Putamen (tissue), 1 donor: ENCODE measurements at regions not wholly inside any gene's neighbourhood (a gene's known extent, or its start where the extent isn't known, plus 50 kb on each side); places are given as distances from the start of the nearest gene placed in this dataset.

ENCODE experiments used
- DNase-seq: peaks from one replicate; pipeline ENCODE4 v3.0.0-alpha.2; 2016; ENCODE audit warnings: low spot score

DNA sequence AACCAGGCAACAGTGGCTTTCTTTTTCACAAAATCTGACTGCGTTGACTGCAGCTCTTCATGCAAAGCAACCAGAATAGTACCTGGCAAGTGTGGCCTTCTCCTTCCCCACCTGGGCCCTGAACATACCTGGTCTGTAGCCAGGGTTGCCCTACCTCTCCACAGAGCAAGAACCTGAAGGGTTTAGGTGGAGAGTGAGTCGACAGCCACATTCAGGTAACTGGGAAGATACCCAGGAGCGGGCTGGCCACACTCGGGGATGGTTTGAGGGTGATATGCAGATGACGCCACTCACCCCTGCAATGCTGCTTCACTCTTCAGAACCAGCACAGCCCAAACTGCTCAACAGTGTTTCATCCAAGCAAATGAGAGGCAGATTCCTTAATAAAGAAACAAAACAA lies 117.3 kb downstream of the TTC32 start:
- DNase-seq, result no peak

DNA sequence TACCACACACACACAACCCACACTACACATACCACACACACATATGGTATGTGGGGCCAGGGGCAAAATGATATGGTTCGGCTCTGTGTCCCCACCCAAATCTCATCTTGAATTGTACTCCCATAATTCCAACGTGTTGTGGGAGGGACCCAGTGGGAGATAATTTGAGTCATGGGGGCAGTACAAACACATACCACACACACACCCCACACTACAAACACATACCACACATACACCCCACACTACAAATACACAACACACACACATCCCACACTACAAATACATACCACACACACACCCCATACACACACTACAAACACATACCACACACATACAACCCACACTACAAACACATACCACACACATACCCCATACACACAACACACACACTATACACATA lies 117.8 kb downstream of the TTC32 start:
- DNase-seq, result no peak

DNA sequence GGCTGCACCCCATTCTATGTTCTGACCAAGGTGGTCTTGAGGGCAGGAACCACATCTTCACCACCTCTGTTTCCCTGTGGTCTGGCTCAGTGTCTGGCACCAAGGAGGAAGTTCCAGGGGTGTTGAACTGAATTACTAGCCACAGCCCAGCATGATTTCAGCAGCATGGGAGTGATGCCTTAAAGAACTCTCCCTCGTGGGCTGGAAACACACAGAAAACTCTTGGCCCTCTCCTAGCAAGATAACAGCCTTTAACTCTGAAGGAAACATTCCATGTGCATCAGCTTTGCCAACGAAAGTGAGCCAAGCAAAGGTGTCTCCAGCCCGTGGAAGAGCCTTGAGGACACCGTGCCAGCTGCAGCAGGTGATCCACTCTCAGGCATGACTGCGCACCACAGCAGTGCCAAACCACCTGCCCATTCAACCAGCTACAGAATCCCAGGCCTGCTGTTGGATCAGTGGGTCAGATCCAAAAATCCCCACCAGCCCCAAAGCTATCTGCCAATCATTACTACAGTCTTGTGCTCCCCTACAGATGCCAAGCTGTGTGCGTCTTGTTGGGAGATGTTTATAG lies 124.8 kb downstream of the TTC32 start:
- DNase-seq, result no peak

DNA sequence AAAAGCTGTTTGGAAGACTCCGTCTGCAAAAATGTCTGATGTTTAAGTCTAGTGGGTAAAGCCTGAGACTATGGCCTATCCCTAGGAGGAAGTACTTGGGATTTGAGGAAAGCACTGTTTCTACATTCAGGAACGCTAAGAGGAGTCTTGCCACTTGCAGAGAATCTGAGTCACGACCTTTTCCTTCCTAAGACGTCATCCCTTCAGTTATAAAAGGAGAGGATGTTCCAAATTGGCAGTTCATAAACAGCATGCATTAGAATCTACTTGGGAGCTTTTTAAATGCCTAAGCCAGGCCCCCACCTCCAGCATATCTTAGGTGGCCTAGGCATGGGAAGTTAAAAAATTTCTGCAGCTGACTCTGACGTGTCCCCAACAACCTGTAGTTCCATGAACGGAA lies 125.9 kb downstream of the TTC32 start:
- no peak for DNase-seq

DNA sequence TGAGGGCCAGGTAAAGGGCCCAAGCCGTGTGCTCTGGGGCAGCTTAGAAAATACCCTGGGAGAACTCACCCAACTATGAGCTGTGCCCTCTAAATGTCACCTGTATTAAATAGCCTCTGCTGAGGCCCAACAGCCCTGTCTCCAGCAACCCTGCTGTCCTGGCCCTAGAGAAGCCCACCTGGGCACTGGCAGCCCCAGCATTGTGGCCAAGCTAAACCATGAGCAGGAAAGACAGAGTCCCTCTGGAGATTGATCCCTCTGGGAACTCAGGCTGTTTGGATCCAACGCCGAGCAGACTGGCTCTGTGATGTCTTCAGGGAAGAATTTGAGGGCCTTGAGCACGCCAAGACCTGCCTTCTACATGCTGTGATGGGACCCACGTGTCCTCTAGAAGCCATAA lies 126.5 kb downstream of the TTC32 start:
- no peak for DNase-seq

DNA sequence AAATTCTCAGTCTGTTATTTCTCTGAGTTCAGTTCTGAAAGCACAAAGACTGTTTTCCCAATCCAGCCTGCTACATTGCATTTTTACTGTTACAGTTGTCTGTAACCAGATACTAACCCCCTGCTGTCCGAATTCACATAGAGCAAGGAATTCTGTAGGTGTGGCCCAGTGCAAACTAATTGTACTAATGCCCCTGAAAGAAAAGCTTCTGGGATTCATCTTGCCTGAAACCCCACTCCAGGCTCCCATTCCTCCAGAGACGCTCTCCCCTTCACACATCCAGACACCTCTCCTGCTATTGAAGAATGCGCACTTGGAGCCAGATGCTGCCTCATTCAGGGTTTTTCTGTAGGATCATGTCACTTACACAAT lies 127.0 kb downstream of the TTC32 start:
- DNase-seq, result no peak

DNA sequence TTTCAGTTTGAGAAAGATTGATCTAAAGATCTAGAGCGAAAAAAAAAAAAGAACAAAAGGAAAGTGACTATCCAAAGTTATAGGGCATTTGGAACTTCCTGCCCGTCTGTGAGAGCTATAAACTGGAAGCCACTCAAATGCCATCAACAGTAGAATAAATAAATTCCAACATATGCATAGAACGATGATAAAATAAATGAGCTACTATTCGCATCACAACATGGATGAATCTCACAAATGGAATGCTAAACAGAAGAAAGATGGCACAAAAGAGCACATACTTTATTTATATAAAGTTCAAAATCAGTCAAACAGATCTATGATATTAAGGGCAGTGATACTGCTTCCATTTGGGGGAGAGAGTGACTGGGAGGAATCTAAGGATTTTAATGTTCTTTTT lies 128.8 kb downstream of the TTC32 start:
- no peak for DNase-seq

DNA sequence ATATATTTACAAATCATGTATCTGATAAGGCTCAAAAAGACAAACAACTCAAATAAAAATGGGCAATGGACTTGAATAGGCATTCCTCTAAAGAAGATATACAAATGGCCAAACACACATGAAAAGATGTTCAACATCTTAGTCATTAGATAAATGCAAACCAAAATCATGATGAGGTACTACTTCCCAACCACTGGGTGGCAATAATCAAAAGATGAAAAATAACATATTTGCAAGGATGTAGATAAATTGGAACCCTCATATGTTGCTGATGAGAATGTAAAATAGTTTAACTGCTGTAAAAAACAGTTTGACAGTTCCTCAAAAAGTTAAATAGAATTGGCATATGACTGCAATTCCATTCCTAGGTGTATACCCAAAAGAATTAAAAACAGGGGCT lies 132.3 kb downstream of the TTC32 start:
- no peak for DNase-seq

DNA sequence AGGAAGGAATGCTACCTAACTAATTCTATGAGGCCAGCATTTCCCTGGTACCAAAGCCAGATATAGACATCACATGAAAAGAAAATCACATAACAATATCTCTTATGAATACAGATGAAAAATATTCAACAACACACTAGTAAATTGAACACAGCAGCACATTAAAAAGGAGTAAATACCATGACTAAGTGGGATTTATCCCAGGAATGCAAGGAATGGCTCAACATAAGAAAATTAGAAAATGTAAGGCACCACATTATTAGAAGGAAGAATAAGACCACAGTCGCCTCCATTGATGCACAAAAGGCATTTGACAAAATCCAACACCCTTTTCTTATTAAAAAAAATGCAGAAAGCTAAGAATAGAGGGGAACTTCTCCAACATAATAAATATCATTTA lies 133.9 kb downstream of the TTC32 start:
- no peak for DNase-seq

DNA sequence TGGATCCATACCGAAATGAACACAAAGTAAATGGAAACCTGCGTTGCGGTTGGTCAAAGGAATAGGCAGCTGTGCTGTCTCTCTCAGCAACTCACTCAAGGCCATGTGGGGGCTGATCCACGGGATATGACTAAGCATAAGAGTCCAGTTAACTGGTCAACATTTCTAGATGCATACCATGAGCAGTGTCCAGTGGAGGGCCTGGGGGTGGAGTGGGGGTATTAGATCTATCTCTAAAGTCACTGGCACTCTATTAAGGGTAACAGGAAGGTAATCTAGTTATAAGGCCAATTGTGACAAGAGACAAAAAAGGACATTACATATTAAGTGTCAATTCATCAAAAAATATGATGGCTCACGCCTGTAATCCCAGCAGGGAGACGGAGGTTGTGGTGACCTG lies 136.8 kb downstream of the TTC32 start:
- DNase-seq, result no peak

DNA sequence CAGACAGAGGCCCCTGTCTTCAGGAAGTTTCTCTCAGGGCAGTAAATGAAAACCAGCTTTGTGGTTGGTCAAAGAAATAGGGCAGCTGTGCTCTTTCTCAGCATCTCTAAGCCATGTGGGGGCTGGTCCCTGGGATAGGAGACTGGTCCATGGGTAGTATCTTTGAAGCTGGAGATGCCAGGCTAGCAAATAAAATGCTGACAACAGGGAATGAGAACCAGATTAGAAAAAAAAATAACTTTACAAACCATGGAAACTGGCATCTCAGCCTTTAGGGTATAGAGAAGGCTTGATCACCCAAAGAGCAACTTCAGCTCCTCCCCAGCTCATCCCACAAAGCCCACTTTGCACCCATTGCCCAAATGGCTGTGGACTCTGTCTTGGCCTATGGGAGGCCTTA lies 138.1 kb downstream of the TTC32 start:
- no peak for DNase-seq

DNA sequence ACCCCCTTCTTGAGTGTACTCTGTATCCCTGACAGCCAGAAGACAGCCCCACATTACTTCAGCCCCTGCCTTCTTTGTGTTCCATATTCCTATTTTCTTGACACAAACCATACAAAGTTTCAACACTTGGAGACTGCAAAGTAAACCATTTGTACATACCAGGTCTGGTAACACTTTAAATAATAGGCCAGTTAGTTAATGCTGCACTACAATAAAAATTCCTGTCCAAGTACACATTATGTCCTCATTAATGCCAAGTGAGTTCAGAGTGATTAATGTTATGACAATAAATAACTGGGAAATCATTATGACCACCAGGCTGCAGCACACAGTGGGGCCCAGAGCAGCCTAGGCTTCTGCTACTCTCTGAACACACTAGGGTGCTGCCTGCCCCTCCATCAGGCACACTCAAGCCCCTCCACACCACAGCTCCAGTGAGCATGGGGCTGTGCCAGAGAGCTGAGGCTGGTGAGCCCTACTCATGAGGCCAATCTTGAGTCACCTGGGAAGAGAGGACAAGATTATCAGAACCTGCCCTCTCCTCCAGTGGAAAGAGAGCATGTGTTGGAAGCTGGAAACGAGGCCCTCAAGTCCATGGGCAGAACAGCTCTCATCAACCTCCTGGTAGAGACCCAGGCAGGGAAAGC lies 138.7 kb downstream of the TTC32 start:
- no peak for DNase-seq

DNA sequence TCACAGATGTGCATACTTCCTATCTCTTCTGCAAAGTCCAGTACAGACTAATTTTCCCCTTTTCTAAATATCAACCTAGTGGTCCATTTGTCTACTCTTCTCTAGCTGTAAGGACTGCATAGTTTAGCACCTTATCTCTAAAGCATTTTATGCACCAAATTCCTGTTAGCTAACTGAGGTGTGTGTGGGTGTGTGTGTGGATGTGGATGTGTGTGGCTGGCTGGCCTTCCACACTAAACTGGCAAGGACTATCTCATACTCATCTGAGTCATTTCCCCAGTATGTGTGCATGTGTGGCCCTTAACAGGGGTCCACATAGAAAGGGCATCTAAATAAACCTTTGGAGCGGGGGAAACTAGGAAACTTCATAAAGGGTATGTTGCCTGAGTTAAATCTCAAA lies 139.6 kb downstream of the TTC32 start:
- DNase-seq, result no peak

DNA sequence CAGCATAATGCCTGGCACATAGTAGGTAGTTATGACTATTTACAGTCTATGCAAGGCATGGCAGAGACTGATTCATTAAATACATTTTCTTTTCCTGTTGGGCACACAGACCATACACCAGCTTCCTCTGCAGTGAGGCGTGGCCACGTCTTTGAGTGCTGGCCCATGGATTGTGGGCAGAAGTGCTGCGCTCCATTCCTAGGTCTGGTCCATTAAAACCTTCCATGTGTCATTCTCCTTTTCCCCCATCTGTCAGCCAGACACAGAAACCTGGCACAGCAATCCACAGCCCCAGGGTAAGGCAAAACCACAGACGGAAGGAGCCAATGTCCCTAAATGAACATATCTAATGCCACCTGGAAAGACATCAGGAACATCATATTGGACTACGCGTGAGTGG lies 141.9 kb downstream of the TTC32 start:
- DNase-seq, result no peak

DNA sequence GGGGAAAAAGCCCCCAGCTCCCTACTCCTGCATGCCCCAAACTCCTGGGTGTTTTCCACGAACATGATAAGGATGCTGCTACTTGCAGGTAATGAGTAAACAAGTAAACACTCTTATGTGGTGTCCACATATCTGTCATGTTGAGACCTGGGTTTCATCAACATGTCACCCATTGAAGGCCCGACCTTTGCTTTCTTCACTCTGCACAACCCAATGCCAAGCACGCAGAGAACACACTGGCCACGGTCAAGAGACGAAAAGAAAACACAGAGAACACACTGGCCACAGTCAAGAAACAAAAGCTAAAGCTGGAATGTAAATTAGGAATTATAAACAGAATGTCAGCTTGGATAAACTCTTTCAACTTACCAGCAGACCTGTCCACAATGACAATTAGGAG lies 143.1 kb downstream of the TTC32 start:
- no peak for DNase-seq

DNA sequence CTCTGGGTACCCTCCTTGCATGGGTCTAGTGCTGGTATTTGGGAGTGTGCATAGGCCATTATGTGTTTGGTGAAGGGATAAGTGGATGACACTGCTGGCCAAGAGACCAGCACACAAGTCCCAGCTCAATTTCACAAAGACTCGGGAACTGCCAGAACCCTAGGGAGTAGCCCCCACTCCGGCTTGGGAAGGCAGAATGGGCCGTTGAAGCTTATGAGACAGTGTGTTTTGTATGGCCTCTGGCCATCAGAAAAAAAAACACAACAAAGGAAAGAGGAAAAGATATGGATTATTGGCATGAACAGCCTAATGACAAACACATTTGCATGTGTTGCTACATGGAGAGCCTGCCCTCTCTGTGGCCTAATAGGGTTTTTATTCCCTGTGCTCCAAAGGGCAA lies 144.2 kb downstream of the TTC32 start:
- DNase-seq, result no peak

DNA sequence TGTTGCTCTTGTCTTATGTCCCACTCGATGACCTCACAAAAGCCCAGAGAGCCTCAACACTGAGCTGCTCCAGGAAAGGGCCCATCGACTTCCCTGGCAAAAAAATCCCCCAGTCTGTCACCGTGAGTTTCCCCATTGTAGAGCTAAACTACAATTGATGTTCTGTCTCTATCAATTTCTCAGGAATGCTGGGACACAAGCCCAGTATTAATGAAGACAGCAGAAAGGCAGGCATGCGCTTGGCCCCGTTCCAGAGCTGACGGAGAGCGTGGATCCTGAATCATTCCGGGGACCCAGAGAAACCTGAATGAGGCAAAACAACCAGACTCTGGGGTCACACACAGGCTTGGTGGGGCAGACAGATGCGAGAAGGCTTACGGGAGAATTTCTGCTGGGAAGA lies 146.9 kb downstream of the TTC32 start:
- no peak for DNase-seq

DNA sequence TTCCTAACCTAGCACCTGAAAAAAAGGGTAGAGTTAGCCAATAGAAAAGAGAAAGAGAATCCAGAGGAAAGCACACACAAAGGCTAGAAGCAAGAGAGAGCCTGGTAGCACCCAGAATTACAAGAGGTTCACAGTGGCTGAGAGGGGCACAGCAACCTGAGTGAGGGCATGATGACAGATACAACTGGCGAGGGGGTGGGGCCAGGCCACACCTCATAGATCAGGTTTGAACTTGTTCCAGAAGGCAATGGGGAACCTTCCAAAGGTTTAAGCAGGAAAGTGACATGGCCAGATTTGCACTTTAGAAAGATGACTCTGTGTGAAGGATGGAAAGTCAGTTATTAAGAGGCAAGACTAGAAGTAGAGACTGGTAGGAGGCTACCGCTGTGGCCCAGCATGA lies 148.0 kb downstream of the TTC32 start:
- DNase-seq, result no peak

DNA sequence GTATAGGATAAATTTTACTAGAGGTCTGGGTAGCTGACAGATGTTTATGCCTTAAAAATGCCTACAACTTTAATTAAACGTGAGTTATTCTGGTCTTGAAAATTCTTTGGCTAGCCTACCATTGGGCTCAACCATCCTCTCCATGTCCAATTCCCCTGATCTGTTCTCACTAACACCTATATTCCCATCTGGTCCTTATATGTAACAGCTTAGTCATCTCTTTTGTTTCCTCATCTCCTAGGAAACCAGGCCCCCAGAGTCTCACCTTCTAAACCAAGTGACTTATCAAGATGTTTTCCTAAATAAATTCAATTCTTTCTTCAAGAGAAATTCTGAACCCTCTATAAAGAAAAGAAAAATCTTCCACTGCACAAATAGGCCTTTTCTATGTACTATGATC lies 148.5 kb downstream of the TTC32 start:
- no peak for DNase-seq

DNA sequence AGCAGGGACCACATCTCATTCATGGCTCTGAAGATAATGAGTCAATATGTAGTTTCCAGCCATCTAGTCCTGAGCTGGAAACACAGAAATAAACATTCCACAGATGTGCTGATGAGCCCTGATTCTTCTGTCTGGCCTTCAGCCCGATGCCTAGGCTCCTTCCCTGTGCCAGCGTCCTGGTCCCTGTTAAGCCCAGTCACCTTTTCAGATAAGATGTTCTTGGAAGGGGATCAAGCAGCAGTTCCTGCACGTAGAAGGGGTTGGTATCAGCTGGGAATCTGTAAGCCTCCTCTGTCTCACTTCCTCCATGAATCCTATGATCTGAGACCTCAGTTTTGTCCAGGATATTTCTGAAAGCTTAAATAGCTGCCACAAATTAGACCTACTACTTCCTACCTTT lies 149.3 kb downstream of the TTC32 start:
- no peak for DNase-seq

DNA sequence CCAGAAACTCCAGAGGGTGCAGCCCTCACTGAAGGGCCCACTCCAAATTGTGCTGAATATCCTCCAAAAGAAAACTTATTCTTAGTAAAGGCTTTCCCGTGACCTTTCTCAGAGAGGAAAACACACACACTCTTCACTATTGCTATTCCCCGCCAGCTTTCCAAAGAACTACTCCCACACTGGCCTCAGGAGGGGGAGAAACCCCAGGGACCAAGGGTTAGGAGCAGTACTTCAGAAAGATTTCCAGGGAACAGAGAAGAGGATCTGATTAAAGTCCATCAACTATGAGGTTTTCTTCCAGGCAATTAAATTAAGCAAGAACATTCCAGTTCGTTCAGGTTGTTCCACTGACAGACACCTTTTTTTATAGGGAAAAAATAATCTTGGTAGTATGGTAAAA lies 150.2 kb downstream of the TTC32 start:
- DNase-seq, result no peak

DNA sequence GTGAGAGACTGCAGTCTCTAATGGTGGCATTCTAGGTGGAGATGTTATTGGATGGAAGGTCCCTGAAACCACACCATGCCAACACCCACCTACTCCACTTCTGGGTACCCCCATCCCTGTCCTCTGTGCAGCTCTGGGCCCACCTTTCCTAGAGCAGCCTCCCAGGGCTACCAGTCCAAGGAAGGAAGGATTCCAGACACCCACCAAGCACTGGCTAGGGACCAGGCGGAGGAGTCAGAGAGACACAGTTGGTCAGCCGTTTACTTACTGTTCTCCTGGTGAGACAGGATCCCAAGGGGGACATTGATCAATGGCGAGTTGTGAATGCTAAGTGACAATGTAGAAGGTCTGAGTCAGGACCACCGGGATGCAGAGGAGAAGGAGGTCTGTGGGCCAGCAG lies 151.6 kb downstream of the TTC32 start:
- no peak for DNase-seq

DNA sequence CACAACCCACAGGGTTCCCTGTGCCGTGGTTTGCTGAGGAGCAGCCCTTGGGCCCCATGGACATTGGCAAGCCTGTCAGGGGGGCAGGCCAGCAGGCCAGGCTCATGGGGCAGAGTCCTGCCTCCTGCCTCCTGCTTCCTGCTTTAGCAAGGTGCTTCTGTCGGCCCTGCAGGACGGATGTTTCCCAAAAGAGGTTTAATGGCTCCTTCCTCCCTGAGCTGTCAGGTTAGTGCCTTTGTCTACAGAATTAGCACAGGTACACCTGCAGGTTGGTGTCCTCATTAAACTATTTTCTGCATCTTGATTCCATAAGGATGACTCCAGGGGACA lies 152.3 kb downstream of the TTC32 start:
- no peak for DNase-seq

DNA sequence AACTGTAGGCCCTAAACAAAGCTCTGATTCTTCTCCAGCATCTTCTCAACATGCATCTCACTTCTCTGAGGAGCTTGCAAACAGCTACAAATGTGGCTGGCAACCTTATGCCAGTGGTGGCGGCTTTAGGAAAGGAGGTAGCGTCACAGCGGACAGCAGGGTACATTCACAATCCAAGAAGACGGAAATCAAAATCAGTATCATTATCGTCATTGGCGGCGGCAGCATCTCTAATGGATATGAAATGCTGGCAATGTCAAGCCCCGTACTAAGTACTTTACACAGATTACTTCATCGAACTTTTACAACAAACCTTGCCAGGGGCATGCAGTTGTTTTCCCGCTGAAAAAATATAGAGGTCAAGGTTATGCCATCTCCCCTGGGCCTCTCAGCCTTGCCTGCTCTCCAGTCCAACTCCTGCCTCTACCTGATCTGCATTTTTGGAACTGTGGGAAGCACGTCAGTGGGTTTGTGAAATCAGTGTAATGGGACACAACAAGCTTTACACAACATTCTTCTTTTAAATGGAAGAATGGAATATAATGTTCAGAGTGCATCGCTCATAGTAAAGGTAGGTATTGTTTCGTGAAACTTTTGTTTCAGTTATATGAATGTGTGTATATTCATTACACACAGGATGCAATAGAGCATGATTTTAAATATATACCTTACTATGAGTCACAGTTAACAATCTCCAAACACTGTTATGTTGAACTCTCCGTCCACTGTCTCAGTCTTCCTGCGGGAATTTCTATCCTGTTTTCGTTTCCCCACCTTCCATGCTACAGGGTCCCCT lies 152.9 kb downstream of the TTC32 start:
- DNase-seq, result no peak
